ENCODE measurements at regions not wholly inside any gene's neighbourhood (a gene's known extent, or its start where the extent isn't known, plus 50 kb on each side); places are given as distances from the start of the nearest gene placed in this dataset.
A peak's percentile ranks its signal among the peaks of the same experiment; 100 is the strongest.
"Not testable (repeated sequence)": the region's sequence is repeated elsewhere in the genome, so short reads cannot be mapped to it uniquely, and the experiment has no call there.

- no peak for FAIRE-seq
These were observed 1369.8 kb upstream of the NUDT12 start for GRCh38 chr5:104932431-104932830.

GRCh38 chr5:104928906-104929520 is 1366.4 kb upstream of the NUDT12 start:
- no peak for FAIRE-seq

GRCh38 chr5:104915226-104915625 is 1352.6 kb upstream of the NUDT12 start:
- no peak for FAIRE-seq

GRCh38 chr5:104914536-104915070 is 1352.0 kb upstream of the NUDT12 start:
- FAIRE-seq, result no peak

DNA sequence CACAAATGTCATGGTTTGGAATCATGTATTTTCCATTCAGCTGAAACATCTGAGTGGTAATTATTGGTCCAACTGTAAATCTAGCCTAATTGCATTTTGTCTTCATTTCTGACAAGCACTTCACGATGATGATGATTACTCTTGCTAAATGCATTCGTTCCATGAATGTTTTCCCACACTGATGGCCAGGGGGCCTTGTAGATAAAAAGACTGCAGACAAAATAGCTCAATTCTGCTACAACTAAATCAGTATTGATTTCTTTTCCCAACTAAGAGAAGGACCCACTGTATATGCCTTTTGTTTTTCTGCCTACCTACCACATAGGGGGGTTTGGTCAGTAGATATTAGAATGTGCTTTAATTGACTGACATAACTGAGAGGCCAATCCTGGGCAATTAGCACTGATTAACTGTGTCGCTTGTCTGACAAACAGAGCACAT is 1351.3 kb upstream of the NUDT12 start:
- no peak for FAIRE-seq

DNA sequence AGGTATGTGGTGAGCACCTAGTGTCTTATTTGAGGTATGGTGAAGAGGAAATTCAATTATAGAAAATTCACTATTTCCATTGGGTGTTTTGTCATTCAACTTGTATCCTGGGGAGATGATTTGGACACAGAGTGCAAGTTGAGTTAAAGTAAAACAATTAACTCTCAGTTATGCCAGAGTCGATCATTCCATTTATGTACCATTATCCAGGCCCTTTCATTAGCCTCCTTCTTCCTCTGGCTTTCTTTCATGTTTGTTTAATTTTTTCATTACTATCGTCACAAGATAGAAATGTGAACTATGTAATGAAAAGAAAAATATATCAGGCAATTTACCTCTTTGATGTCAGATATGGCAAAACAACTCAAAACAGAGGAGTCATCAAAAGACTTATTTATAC is 1347.2 kb upstream of the NUDT12 start:
- no peak for FAIRE-seq

DNA sequence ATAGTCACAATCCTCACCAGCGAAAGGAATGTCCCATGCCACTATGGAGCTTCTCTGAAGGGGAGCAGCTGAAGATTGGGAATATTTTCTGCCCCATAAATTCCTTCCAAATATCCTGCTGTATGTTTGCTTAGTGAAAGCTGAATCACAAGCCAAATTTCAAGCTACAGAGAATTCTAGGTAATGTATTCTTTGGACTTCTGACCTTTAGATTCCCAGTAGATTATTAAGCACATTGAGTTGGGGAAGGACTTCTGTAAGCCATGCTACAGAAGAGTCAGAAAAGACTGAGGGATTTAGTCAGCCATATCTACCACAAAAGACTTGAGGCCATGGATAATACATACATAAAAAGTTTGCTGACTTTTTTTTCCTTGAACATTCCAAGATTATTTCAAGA is 1342.0 kb upstream of the NUDT12 start:
- FAIRE-seq, result no peak

- no peak for FAIRE-seq
These were observed 1341.4 kb upstream of the NUDT12 start for GRCh38 chr5:104903941-104904340.

- no peak for FAIRE-seq
These were observed 1329.0 kb upstream of the NUDT12 start for GRCh38 chr5:104891596-104891995.

GRCh38 chr5:104890767-104891166 is 1328.2 kb upstream of the NUDT12 start:
- FAIRE-seq, result no peak

- FAIRE-seq, result no peak
These were observed 1296.8 kb upstream of the NUDT12 start for GRCh38 chr5:104859437-104859836.

- not testable (repeated sequence) for FAIRE-seq
These were observed 1289.5 kb upstream of the NUDT12 start for GRCh38 chr5:104852099-104852498.

DNA sequence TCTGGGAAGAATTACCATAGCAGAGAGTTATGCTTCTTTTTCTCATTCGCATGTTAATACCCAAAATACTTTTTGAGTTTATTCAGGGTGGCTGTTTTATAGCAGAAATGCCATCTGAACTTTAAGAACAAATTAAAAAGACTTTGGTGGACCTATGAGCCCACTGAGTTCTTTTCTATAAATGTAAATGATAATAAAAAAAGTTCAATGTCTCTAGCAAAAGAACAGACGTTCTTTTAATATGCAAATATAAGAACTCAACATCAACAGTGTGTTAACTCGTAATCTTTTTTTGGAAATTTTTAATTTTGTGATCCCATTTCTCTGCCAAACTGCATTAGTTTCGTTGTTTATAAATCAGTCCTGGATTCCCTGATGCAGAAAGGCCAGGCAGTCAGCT is 1283.0 kb upstream of the NUDT12 start:
- FAIRE-seq, result no peak

GRCh38 chr5:104843822-104844221 is 1281.2 kb upstream of the NUDT12 start:
- no peak for FAIRE-seq

- FAIRE-seq, result peak; percentile 82
These were observed 1277.7 kb upstream of the NUDT12 start for GRCh38 chr5:104840284-104840683.

DNA sequence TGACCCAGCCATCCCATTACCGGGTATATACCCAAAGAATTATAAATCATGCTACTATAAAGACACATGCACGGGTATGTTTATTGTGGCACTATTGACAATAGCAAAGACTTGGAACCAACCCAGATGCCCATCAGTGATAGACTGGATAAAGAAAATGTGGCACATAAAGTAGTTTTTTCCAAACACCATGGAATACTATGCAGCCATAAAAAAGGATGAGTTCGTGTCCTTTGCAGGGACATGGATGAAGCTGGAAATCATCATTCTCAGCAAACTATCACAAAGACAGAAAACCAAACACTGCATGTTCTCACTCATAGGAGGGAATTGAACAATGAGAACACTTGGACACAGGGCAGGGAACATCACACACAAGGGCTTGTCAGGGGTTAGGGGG is 1268.9 kb upstream of the NUDT12 start:
- FAIRE-seq, result not testable (repeated sequence)

DNA sequence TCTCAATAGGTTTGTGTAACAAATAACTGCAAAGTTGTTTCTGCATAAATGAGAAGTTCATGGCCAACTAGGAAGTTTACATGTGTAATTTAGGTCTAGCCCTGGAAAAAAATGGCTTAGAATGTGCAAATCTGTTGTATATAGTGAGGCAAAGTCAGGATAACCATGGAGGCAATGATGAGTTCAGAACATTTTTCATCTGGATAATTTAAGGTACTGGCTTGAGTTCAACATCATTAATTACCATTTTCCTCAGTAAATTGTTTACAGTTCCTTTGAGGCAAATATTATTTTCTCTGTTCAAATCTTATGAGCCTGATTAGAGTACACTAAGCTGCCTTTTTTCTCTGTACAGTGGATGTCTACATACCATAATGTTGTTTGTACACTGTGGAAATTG is 1259.0 kb upstream of the NUDT12 start:
- FAIRE-seq, result no peak

DNA sequence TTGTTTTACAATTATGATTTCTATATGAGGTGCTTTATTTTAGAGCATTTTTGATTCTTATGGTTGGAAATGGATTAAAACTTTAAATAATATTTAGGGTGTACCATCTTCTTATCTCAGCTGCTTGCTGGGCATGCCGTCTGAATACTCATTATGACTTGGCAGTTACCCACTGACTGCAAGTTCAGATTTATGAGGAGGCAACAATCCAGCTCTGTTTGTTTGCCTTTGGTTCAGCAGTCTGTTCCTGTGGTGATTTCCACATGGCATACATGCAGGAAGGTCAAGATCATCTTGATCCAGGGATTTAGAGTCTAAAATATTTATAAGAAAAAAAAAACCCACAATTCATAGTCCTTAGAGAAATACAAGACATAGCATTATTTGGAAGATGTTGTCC is 1254.5 kb upstream of the NUDT12 start:
- no peak for FAIRE-seq

DNA sequence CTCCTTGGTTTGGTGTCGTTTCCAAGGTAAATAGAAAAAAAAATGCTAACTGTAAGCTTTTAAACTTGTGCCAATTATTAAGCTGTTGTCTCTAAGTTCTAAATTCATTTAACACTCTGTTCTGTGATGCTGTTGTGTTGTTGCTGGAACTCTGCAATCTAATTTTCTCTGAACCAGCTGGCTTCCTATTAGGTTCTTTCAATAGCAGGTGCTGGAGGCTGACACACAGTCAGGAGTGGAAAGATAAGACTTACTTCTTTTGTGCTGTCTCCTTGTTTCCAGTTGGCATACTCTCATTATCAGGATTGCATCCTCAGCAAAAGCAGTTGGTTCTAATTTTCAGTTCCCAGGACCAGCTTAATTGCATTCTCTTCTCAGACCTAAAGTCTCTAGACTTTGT is 1252.6 kb upstream of the NUDT12 start:
- FAIRE-seq, result no peak

GRCh38 chr5:104800440-104801048 is 1238.0 kb upstream of the NUDT12 start:
- FAIRE-seq, result no peak

DNA sequence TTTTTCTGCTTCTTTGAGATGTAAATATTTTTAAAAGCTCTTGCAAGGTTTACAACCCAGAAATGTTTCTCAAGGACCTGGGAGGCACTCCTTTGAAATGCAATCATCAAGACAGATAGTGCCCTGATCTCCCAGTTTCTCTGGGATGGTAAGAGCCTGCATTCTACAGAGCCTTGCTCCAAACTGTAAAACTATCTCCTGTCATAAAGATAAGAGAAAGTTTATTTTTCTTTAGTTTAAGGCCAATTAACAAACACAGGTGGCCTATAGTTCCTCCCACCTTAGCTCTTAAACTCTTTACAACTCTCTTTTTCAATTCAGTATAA is 1231.1 kb upstream of the NUDT12 start:
- no peak for FAIRE-seq

- FAIRE-seq, result no peak
These were observed 1230.6 kb upstream of the NUDT12 start for GRCh38 chr5:104793031-104793754.

GRCh38 chr5:104789366-104789765 is 1226.8 kb upstream of the NUDT12 start:
- FAIRE-seq, result no peak

DNA sequence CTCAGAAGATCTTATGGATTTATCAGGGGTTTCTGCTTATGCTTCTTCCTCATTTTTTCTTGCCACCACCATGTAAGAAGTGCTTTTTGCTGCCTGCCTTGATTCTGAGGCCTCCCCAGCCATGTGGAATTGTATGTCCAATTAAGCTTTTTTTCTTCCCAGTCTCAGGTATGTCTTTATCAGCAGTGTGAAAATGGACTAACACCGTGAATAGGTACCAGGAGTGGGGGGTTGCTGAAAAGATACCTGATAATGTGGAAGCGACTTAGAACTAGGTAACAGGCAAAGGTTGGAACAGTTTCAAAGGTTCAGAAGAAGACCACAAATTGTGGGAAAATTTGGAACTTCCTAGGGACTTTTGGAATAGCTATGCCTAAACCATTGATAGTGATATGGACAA is 1222.5 kb upstream of the NUDT12 start:
- no peak for FAIRE-seq

Data from G401.6 (cell line).